ENCODE measurements at regions not wholly inside any gene's neighbourhood (a gene's known extent, or its start where the extent isn't known, plus 50 kb on each side); places are given as distances from the start of the nearest gene placed in this dataset.

DNA sequence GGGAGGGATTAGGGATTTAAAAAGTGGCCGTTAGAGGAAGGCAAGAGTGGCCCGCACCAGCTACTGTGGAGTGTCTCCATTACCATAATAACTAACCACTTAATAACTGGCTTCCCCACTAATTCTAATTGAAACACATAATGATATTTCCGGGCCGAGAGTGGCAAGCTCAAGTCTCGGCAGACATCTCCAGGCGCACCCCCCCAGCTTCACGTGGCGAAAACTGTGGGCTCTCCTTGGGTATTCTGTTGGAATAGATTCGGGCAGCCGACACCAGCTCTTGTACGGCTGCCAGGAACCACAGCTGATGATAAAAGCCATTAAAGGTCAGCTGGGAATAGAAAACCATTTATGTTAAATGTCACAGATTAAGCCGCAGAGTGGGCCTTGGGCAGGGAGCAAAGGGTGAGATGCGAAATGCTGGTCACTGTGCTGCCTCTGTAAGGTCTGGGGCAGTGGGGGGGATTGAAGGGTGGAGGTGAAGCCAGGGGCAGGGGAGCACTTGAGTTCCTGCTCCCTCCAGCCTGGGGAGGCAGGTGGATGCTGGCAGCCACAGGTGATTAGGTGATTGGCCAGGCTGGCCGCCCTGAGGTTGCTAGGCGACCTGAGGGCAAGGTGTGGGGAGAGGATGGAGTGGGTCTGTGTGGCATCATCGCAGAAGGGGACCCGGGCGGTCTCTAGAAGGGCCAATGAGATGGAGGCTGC, 115.6 kb upstream of the SDK2 start:
- TF ChIP-seq, protein P1, sequence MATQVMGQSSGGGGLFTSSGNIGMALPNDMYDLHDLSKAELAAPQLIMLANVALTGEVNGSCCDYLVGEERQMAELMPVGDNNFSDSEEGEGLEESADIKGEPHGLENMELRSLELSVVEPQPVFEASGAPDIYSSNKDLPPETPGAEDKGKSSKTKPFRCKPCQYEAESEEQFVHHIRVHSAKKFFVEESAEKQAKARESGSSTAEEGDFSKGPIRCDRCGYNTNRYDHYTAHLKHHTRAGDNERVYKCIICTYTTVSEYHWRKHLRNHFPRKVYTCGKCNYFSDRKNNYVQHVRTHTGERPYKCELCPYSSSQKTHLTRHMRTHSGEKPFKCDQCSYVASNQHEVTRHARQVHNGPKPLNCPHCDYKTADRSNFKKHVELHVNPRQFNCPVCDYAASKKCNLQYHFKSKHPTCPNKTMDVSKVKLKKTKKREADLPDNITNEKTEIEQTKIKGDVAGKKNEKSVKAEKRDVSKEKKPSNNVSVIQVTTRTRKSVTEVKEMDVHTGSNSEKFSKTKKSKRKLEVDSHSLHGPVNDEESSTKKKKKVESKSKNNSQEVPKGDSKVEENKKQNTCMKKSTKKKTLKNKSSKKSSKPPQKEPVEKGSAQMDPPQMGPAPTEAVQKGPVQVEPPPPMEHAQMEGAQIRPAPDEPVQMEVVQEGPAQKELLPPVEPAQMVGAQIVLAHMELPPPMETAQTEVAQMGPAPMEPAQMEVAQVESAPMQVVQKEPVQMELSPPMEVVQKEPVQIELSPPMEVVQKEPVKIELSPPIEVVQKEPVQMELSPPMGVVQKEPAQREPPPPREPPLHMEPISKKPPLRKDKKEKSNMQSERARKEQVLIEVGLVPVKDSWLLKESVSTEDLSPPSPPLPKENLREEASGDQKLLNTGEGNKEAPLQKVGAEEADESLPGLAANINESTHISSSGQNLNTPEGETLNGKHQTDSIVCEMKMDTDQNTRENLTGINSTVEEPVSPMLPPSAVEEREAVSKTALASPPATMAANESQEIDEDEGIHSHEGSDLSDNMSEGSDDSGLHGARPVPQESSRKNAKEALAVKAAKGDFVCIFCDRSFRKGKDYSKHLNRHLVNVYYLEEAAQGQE (IDR thresholded peaks at IDR 0.05; ENCODE audit: insufficient read depth in 1 of 2, low read depth in 2 of 2, low read length in 2 of 2) = no peak
- TF ChIP-seq TAF1 (IDR thresholded peaks at IDR 0.05; ENCODE audit: borderline replicate concordance, insufficient read depth, low read length) = no peak
- TF ChIP-seq FOXP2 (optimal IDR thresholded peaks at IDR 0.05; ENCODE audit: borderline replicate concordance, extremely low read depth, extremely low read length, insufficient read depth) = no peak
- TF ChIP-seq SIN3A (IDR thresholded peaks at IDR 0.05; ENCODE audit: borderline replicate concordance, insufficient read depth, low read length) = no peak
- no peak for TF ChIP-seq POLR2AphosphoS5 (IDR thresholded peaks at IDR 0.05; ENCODE audit: low read depth, low read length)

DNA sequence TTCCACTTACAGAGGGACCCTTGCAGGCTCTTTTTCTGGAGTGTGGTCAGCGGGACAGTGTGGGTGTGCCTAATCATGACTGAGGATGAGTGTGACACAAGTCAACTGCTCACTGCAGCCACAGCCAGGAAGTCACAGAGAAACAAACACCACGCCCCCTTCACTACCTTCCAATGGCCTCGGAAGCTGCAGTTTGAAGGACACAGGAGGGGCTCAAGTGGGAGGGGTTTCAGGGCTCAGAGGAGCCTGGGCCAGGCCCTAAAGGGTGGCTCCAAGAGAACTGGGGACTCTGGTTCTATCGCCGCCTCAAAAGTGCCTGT, 116.2 kb upstream of the SDK2 start:
- TF ChIP-seq, protein P1 (IDR thresholded peaks at IDR 0.05; ENCODE audit: insufficient read depth in 1 of 2, low read depth in 2 of 2, low read length in 2 of 2) = no peak
- TF ChIP-seq POLR2AphosphoS5 (IDR thresholded peaks at IDR 0.05; ENCODE audit: low read depth, low read length) (no peak), FOXP2 (optimal IDR thresholded peaks at IDR 0.05; ENCODE audit: borderline replicate concordance, extremely low read depth, extremely low read length, insufficient read depth) (no peak), TAF1 (IDR thresholded peaks at IDR 0.05; ENCODE audit: borderline replicate concordance, insufficient read depth, low read length) (no peak), SIN3A (IDR thresholded peaks at IDR 0.05; ENCODE audit: borderline replicate concordance, insufficient read depth, low read length) (no peak)

DNA sequence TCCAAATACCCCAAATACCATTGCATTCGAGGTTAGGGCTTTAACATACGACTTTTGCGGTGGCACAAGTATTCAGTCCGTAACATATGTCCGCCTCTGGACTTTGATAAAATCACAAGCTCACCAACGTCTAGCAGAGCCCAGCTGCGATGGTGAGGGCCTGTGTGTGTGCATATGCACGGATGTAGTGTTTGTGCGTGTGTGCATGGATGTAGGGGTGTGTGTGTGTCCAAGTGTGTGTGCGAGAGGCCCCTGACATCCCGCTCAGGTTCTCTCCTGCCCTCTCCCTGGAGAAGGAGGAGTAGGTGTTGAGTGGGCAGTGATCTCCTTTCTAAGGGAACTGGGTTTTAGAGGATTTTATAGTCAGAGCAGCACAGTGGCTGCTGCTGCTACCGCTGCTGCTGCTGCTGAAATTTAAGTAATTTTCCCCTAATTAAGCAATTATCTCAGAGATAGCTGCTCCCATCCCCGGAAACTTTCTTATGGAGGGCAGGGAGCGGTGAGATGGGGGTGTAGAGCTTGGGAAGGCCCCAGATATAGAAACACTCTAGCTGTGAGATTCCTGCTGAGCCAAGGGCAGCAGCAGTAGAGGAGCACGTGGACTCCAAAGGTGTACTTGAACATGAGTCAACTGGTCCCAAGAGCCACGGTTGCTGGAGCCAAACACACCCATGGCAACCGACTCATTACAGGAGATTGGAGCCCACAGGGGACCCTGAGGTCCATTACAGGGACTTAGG, 121.7 kb upstream of the SDK2 start:
- TF ChIP-seq, protein P1 (IDR thresholded peaks at IDR 0.05; ENCODE audit: insufficient read depth in 1 of 2, low read depth in 2 of 2, low read length in 2 of 2) = no peak
- TF ChIP-seq FOXP2 (optimal IDR thresholded peaks at IDR 0.05; ENCODE audit: borderline replicate concordance, extremely low read depth, extremely low read length, insufficient read depth) = no peak
- TF ChIP-seq TAF1 (IDR thresholded peaks at IDR 0.05; ENCODE audit: borderline replicate concordance, insufficient read depth, low read length) = no peak
- no peak for TF ChIP-seq SIN3A (IDR thresholded peaks at IDR 0.05; ENCODE audit: borderline replicate concordance, insufficient read depth, low read length)
- no peak for TF ChIP-seq POLR2AphosphoS5 (IDR thresholded peaks at IDR 0.05; ENCODE audit: low read depth, low read length)

DNA sequence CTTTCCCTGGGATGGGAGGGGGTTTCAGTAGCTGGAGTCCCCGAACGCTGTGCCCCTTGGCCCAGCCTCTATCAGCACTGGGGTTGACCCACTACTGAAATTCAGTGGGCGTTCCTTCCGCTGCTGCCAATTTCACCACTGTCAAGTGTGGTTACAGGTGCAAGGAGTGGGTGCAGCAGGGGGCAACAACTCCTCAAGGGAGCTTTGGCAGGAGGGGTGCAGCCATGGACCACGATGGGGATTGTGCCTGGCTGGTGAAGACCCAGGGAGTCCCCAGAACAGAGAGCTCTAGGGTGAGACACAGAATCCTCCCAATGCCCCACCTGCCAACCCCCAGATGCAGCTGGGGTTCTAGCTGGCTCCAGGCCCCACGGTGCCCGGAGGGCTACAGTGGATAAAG, 123.5 kb upstream of the SDK2 start:
- TF ChIP-seq SIN3A (IDR thresholded peaks at IDR 0.05; ENCODE audit: borderline replicate concordance, insufficient read depth, low read length) (no peak), FOXP2 (optimal IDR thresholded peaks at IDR 0.05; ENCODE audit: borderline replicate concordance, extremely low read depth, extremely low read length, insufficient read depth) (no peak), TAF1 (IDR thresholded peaks at IDR 0.05; ENCODE audit: borderline replicate concordance, insufficient read depth, low read length) (no peak), POLR2AphosphoS5 (IDR thresholded peaks at IDR 0.05; ENCODE audit: low read depth, low read length) (no peak)
- TF ChIP-seq, protein P1 (IDR thresholded peaks at IDR 0.05; ENCODE audit: insufficient read depth in 1 of 2, low read depth in 2 of 2, low read length in 2 of 2) = no peak

Data from PFSK-1 (cell line).